ENCODE measurements at regions not wholly inside any gene's neighbourhood (a gene's known extent, or its start where the extent isn't known, plus 50 kb on each side); places are given as distances from the start of the nearest gene placed in this dataset.

- no peak for DNase-seq (ENCODE audit: low read depth, low spot score)
Measured at GRCh38 chr3:99542767-99543518, 95.5 kb upstream of the COL8A1 start.

- DNase-seq (ENCODE audit: low read depth, low spot score), result no peak
Measured at GRCh38 chr3:99541181-99541580, 97.2 kb upstream of the COL8A1 start.

GRCh38 chr3:99537416-99537815, 101.0 kb upstream of the COL8A1 start:
- no peak for DNase-seq (ENCODE audit: low read depth, low spot score)

GRCh38 chr3:99536555-99537314, 101.7 kb upstream of the COL8A1 start:
- no peak for DNase-seq (ENCODE audit: low read depth, low spot score)

- peak; percentile 45 for DNase-seq (ENCODE audit: low read depth, low spot score)
Measured at GRCh38 chr3:99534951-99535704, 103.3 kb upstream of the COL8A1 start.

GRCh38 chr3:99532246-99532645, 106.1 kb upstream of the COL8A1 start:
- DNase-seq (ENCODE audit: low read depth, low spot score), result peak; percentile 83

GRCh38 chr3:99529265-99529664, 109.1 kb upstream of the COL8A1 start:
- DNase-seq (ENCODE audit: low read depth, low spot score), result no peak

GRCh38 chr3:99526921-99527320, 111.5 kb upstream of the COL8A1 start:
- DNase-seq (ENCODE audit: low read depth, low spot score), result peak; percentile 78

- no peak for DNase-seq (ENCODE audit: low read depth, low spot score)
Measured at GRCh38 chr3:99524559-99524958, 113.8 kb upstream of the COL8A1 start.

- no peak for DNase-seq (ENCODE audit: low read depth, low spot score)
Measured at GRCh38 chr3:99523431-99524127, 114.8 kb upstream of the COL8A1 start.

- DNase-seq (ENCODE audit: low read depth, low spot score), result no peak
Measured at GRCh38 chr3:99522147-99522546, 116.2 kb upstream of the COL8A1 start.

GRCh38 chr3:99521551-99521950, 116.8 kb upstream of the COL8A1 start:
- DNase-seq (ENCODE audit: low read depth, low spot score), result no peak

GRCh38 chr3:99520513-99520912, 117.9 kb upstream of the COL8A1 start:
- DNase-seq (ENCODE audit: low read depth, low spot score), result no peak

GRCh38 chr3:99516936-99517335, 121.5 kb upstream of the COL8A1 start:
- DNase-seq (ENCODE audit: low read depth, low spot score), result no peak

GRCh38 chr3:99515891-99516290, 122.5 kb upstream of the COL8A1 start:
- DNase-seq (ENCODE audit: low read depth, low spot score), result no peak

GRCh38 chr3:99509224-99509623, 129.2 kb upstream of the COL8A1 start:
- peak; percentile 96 for DNase-seq (ENCODE audit: low read depth, low spot score)

- peak; percentile 32 for DNase-seq (ENCODE audit: low read depth, low spot score)
Measured at GRCh38 chr3:99508191-99508590, 130.2 kb upstream of the COL8A1 start.

GRCh38 chr3:99505646-99506269, 132.6 kb upstream of the COL8A1 start:
- peak; percentile 69 for DNase-seq (ENCODE audit: low read depth, low spot score)

- no peak for DNase-seq (ENCODE audit: low read depth, low spot score)
Measured at GRCh38 chr3:99505200-99505599, 133.2 kb upstream of the COL8A1 start.

- no peak for DNase-seq (ENCODE audit: low read depth, low spot score)
Measured at GRCh38 chr3:99504258-99504657, 134.1 kb upstream of the COL8A1 start.

GRCh38 chr3:99503350-99503749, 135.0 kb upstream of the COL8A1 start:
- DNase-seq (ENCODE audit: low read depth, low spot score), result no peak

All from astrocyte of the hippocampus (primary cell).